DOHH2 (cell line): ENCODE measurements at regions not wholly inside any gene's neighbourhood (a gene's known extent, or its start where the extent isn't known, plus 50 kb on each side); places are given as distances from the start of the nearest gene placed in this dataset.

Experiments used
- H3F3A ChIP-seq: fragments of 200-600 bp; sonication (generic), shearing (Covaris generic); 2 replicates; pipeline ENCODE4 v1.6.0; 2016; ENCODE audit warnings: antibody characterized with exemption, mild to moderate bottlenecking; ENCODE audit not compliant: control insufficient read depth, insufficient read depth
- H3K27ac ChIP-seq: fragments of 200-600 bp; sonication (generic); 2 replicates; pipeline ENCODE4 v1.5.1; 2014; ENCODE audit warnings: low read depth, mild to moderate bottlenecking, low read length, moderate library complexity
- H3K27me3 ChIP-seq: fragments of 200-600 bp; sonication (generic); 2 replicates; pipeline ENCODE4 v1.6.1; 2014; ENCODE audit warnings: mild to moderate bottlenecking, low read length, mixed read lengths; ENCODE audit not compliant: control insufficient read depth
- H3K36me3 ChIP-seq: fragments of 200-600 bp; sonication (generic); 2 replicates; pipeline ENCODE4 v1.6.1; 2014; ENCODE audit warnings: mild to moderate bottlenecking, low read length, moderate library complexity, mixed read lengths; ENCODE audit not compliant: control insufficient read depth
- H3K4me1 ChIP-seq: fragments of 200-600 bp; sonication (generic); 2 replicates; pipeline ENCODE4 v1.6.1; 2014; ENCODE audit warnings: mild to moderate bottlenecking, low read length, mixed read lengths; ENCODE audit not compliant: control insufficient read depth
- H3K4me2 ChIP-seq: fragments of 200-600 bp; sonication (generic); 2 replicates; pipeline ENCODE4 v1.6.0; 2014; ENCODE audit warnings: mild to moderate bottlenecking, low read length, moderate library complexity
- H3K4me3 ChIP-seq: fragments of 200-600 bp; sonication (generic); 2 replicates; pipeline ENCODE4 v1.5.1; 2014; ENCODE audit warnings: mild to moderate bottlenecking, low read length, mixed read lengths
- H3K79me2 ChIP-seq: fragments of 200-600 bp; sonication (generic); 2 replicates; pipeline ENCODE4 v1.6.1; 2014; ENCODE audit warnings: mild to moderate bottlenecking, low read length, mixed read lengths; ENCODE audit not compliant: control insufficient read depth
- H3K9me2 ChIP-seq: fragments of 200-600 bp; sonication (generic); replicated peaks from 2 replicates; pipeline ENCODE4 v1.6.1; 2014; ENCODE audit warnings: mild to moderate bottlenecking, low read length, mixed read lengths; ENCODE audit not compliant: control insufficient read depth
- H3K9me3 ChIP-seq: fragments of 200-600 bp; sonication (generic); 2 replicates; pipeline ENCODE4 v1.6.1; 2014; ENCODE audit warnings: antibody characterized with exemption, low read length, mixed read lengths; ENCODE audit not compliant: control insufficient read depth, insufficient read depth
- H4K20me1 ChIP-seq: fragments of 200-600 bp; sonication (generic); 2 replicates; pipeline ENCODE4 v1.6.0; 2014; ENCODE audit warnings: low read depth, mild to moderate bottlenecking, antibody characterized with exemption, low read length, moderate library complexity; ENCODE audit not compliant: control insufficient read depth, insufficient read depth
- EZH2phosphoT487 ChIP-seq: fragments of 200-600 bp; sonication (generic); IDR thresholded peaks from 2 replicates; pipeline ENCODE4 v1.6.1; 2017; ENCODE audit warnings: borderline replicate concordance, mild to moderate bottlenecking, antibody characterized with exemption, low read length, moderate library complexity, mixed read lengths
- TF ChIP-seq, protein P1 (sequence below): fragments of 200-600 bp; sonication (generic); IDR thresholded peaks from one replicate; pipeline ENCODE4 v1.5.1; 2014; ENCODE audit warnings: antibody characterized with exemption, mild to moderate bottlenecking, low read depth, low read length; ENCODE audit not compliant: poor library complexity, severe bottlenecking

DNA sequence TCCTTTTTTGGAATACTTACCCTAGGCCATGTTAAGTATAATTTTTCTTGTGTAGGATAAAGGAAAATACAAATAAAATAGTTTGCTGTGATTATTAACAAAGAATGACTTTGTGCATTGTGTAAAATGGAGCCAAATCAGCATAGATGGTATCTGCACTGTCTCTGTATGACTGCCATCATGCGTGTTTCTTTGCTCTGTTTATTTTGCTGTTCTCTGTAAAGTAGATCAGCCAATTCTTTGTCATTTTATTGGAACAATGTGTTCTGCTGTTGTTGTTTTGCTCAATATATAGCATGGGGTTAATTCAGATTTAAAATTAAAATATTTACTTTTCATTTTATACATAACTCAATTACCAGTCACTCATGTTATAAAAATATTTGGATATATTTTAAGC is 181.3 kb upstream of the UBE2E3 start:
- Histone ChIP-seq H4K20me1 (no peaks in the 10 kb centered on the region), H3K9me2 (no peaks in the 10 kb centered on the region), H3K27ac (no peak overlapping the region), H3K27me3 (no peaks in the 10 kb centered on the region), H3K4me1 (no peaks in the 10 kb centered on the region), H3F3A (no peaks in the 10 kb centered on the region), H3K36me3 (no peaks in the 10 kb centered on the region), H3K4me2 (no peak overlapping the region), H3K4me3 (no peak overlapping the region), H3K9me3 (no peaks in the 10 kb centered on the region), H3K79me2 (no peaks in the 10 kb centered on the region)
- no peak for TF ChIP-seq EZH2phosphoT487
- TF ChIP-seq, protein P1, sequence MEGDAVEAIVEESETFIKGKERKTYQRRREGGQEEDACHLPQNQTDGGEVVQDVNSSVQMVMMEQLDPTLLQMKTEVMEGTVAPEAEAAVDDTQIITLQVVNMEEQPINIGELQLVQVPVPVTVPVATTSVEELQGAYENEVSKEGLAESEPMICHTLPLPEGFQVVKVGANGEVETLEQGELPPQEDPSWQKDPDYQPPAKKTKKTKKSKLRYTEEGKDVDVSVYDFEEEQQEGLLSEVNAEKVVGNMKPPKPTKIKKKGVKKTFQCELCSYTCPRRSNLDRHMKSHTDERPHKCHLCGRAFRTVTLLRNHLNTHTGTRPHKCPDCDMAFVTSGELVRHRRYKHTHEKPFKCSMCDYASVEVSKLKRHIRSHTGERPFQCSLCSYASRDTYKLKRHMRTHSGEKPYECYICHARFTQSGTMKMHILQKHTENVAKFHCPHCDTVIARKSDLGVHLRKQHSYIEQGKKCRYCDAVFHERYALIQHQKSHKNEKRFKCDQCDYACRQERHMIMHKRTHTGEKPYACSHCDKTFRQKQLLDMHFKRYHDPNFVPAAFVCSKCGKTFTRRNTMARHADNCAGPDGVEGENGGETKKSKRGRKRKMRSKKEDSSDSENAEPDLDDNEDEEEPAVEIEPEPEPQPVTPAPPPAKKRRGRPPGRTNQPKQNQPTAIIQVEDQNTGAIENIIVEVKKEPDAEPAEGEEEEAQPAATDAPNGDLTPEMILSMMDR = no peak

DNA sequence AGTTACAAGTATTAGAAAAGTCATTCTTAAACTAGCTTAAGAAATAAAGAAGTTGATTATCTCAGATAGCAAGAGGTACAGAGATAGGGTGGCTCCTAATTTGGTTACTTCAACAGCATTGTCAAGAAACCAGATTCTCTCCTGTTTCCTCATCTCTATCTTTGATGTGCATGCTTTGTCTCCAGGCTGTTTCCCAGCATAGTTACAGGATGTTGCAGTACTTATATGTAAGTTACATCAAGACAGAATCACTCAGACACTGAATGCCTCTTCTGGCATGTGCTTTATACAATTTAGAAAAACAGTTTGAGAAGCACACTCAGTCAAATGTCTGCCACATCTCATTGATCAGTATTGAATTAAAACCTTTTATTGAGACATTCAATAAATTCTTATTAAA is 189.5 kb upstream of the UBE2E3 start:
- no peaks in the 10 kb centered on the region for H4K20me1 ChIP-seq
- H3K9me2 ChIP-seq = no peaks in the 10 kb centered on the region
- no peaks in the 10 kb centered on the region for H3K9me3 ChIP-seq
- H3K79me2 ChIP-seq = no peaks in the 10 kb centered on the region
- H3K4me2 ChIP-seq = no peak overlapping the region
- no peak overlapping the region for H3K4me3 ChIP-seq
- TF ChIP-seq, protein P1 = no peak
- no peak for TF ChIP-seq EZH2phosphoT487
- no peaks in the 10 kb centered on the region for H3K4me1 ChIP-seq
- H3F3A ChIP-seq = no peaks in the 10 kb centered on the region
- no peaks in the 10 kb centered on the region for H3K27me3 ChIP-seq
- no peak overlapping the region for H3K27ac ChIP-seq
- H3K36me3 ChIP-seq = no peaks in the 10 kb centered on the region

DNA sequence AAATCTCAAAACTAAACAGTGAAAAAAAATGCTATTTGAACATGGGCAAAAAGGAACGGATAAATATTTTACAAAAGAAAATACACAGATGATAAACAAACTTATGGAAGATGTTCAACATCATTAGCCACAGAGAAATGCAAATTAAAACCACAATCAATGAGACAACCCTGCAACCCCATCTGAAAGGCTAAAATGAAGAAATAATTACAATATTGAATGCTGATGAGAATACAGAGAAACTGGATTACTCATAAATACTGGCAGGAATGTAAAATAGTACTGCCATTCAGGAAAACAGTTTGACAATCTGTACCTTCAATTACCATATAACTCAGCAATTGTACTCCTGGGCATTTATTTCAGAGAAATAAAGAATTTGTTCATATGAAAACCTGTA is 193.1 kb upstream of the UBE2E3 start:
- no peak for TF ChIP-seq EZH2phosphoT487
- TF ChIP-seq, protein P1 = no peak
- Histone ChIP-seq H3K9me2 (no peaks in the 10 kb centered on the region), H3K27ac (no peak overlapping the region), H3K79me2 (no peaks in the 10 kb centered on the region), H3K4me1 (no peaks in the 10 kb centered on the region), H3F3A (no peaks in the 10 kb centered on the region), H3K36me3 (no peaks in the 10 kb centered on the region), H3K4me3 (no peak overlapping the region), H4K20me1 (no peaks in the 10 kb centered on the region), H3K9me3 (no peaks in the 10 kb centered on the region), H3K27me3 (no peaks in the 10 kb centered on the region), H3K4me2 (no peak overlapping the region)

DNA sequence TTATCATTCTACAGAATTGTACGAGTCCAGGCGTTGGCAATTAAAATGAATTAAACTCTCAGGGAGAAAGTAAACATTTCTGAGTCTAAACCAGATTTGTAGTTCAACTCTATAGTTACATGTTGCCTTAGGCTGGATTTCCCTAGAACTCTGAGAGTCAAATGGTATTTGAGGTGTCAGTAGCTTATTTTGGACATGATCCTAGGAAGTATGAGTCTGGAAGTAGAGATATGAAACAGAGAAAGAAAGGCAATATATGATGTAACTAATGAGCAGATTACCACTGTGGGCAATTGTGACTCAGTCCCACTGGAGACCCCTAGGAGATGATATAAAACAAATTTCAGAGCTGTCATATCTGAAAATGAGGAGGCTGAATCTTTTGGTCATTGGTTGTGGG is 199.1 kb upstream of the UBE2E3 start:
- H4K20me1 ChIP-seq = no peaks in the 10 kb centered on the region
- H3K27ac ChIP-seq = no peak overlapping the region
- H3K4me2 ChIP-seq = no peak overlapping the region
- no peaks in the 10 kb centered on the region for H3K9me2 ChIP-seq
- H3K4me3 ChIP-seq = no peak overlapping the region
- TF ChIP-seq EZH2phosphoT487 = no peak
- TF ChIP-seq, protein P1 = no peak
- H3K4me1 ChIP-seq = no peaks in the 10 kb centered on the region
- no peaks in the 10 kb centered on the region for H3K36me3 ChIP-seq
- no peaks in the 10 kb centered on the region for H3K79me2 ChIP-seq
- no peaks in the 10 kb centered on the region; the same call in 1 of the 2 replicates for H3K27me3 ChIP-seq
- H3F3A ChIP-seq = no peaks in the 10 kb centered on the region
- H3K9me3 ChIP-seq = no peaks in the 10 kb centered on the region
